ENCODE measurements at regions not wholly inside any gene's neighbourhood (a gene's known extent, or its start where the extent isn't known, plus 50 kb on each side); places are given as distances from the start of the nearest gene placed in this dataset.

DNA sequence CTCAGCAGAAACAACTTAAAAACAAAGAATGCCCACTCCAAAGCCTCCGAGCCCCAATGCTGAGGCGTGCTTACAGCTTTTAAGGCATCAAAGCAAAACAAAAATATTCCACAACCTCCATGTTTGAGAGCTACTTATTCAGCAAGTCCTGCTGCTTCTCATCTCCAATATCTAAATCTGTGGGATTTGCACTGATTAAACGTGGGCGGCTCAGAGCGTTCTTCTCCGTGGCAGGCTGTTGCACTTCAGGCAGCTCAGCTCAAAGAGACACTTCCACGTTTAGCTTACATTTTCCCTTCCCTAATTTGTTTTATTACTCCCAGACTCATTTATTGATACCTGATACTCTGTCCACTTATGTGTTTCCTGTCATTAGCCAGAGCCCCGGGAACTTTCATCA is 282.6 kb upstream of the MCTP2 start:
- TF ChIP-seq, protein P1, sequence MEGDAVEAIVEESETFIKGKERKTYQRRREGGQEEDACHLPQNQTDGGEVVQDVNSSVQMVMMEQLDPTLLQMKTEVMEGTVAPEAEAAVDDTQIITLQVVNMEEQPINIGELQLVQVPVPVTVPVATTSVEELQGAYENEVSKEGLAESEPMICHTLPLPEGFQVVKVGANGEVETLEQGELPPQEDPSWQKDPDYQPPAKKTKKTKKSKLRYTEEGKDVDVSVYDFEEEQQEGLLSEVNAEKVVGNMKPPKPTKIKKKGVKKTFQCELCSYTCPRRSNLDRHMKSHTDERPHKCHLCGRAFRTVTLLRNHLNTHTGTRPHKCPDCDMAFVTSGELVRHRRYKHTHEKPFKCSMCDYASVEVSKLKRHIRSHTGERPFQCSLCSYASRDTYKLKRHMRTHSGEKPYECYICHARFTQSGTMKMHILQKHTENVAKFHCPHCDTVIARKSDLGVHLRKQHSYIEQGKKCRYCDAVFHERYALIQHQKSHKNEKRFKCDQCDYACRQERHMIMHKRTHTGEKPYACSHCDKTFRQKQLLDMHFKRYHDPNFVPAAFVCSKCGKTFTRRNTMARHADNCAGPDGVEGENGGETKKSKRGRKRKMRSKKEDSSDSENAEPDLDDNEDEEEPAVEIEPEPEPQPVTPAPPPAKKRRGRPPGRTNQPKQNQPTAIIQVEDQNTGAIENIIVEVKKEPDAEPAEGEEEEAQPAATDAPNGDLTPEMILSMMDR (IDR thresholded peaks at IDR 0.05) = no peak
- no peak for TF ChIP-seq POLR2A (IDR thresholded peaks at IDR 0.05)
